ENCODE measurements at regions not wholly inside any gene's neighbourhood (a gene's known extent, or its start where the extent isn't known, plus 50 kb on each side); places are given as distances from the start of the nearest gene placed in this dataset.

- H2AFZ ChIP-seq (ENCODE audit: low read length) = no peak overlapping the region
- intact Hi-C loops (cut with micrococcal nuclease; ENCODE audit: unreplicated experiment) = no loop called here
- no peaks in the 10 kb centered on the region for H3K9me2 ChIP-seq (ENCODE audit: insufficient read depth, low read length)
- ChIA-PET CTCF (ENCODE audit: unreplicated experiment) (no interaction called here), POLR2A (no interaction called here)
- H4K20me1 ChIP-seq (ENCODE audit: insufficient read depth, low read length) = no peaks in the 10 kb centered on the region
- TF ChIP-seq EZH2phosphoT487 (IDR thresholded peaks at IDR 0.05; ENCODE audit: borderline replicate concordance, low read depth, low read length) (no peak), CTCF (conservative IDR thresholded peaks at IDR 0.05; ENCODE audit: low read length) (no peak)
- H3K4me1 ChIP-seq (ENCODE audit: insufficient read depth, low read length, poor library complexity, severe bottlenecking) = no peaks in the 10 kb centered on the region
- no peak overlapping the region for H3K4me3 ChIP-seq (ENCODE audit: low read depth, low read length, poor library complexity, severe bottlenecking)
- H3K9me3 ChIP-seq (ENCODE audit: low read length) = no peaks in the 10 kb centered on the region
- no TSS peak for BruUV-seq (replicated peaks)
- H3K36me3 ChIP-seq (ENCODE audit: insufficient read depth, low read length) = no peaks in the 10 kb centered on the region
- no peak overlapping the region for H3K27ac ChIP-seq (ENCODE audit: low read depth, low read length, poor library complexity, severe bottlenecking)
- no peak for DNase-seq (ENCODE audit: low spot score)
- H3K79me2 ChIP-seq (ENCODE audit: insufficient read depth, low read depth, low read length) = no peaks in the 10 kb centered on the region
- H3K4me2 ChIP-seq (ENCODE audit: low read length) = no peak overlapping the region
Measured at GRCh38 chr19:31883296-31883990, 462.0 kb upstream of the ZNF507 start.

GRCh38 chr19:31885280-31885853, 460.0 kb upstream of the ZNF507 start:
- TF ChIP-seq EZH2phosphoT487 (IDR thresholded peaks at IDR 0.05; ENCODE audit: borderline replicate concordance, low read depth, low read length) (no peak), CTCF (conservative IDR thresholded peaks at IDR 0.05; ENCODE audit: low read length) (no peak)
- BruUV-seq (replicated peaks) = no TSS peak
- H3K9me2 ChIP-seq (ENCODE audit: insufficient read depth, low read length) = no peaks in the 10 kb centered on the region
- intact Hi-C loops (cut with micrococcal nuclease; ENCODE audit: unreplicated experiment) = no loop called here
- no peaks in the 10 kb centered on the region for H3K4me1 ChIP-seq (ENCODE audit: insufficient read depth, low read length, poor library complexity, severe bottlenecking)
- H3K79me2 ChIP-seq (ENCODE audit: insufficient read depth, low read depth, low read length) = no peaks in the 10 kb centered on the region
- no peak overlapping the region for H3K4me3 ChIP-seq (ENCODE audit: low read depth, low read length, poor library complexity, severe bottlenecking)
- no peak overlapping the region for H3K4me2 ChIP-seq (ENCODE audit: low read length)
- H3K36me3 ChIP-seq (ENCODE audit: insufficient read depth, low read length) = no peaks in the 10 kb centered on the region
- H2AFZ ChIP-seq (ENCODE audit: low read length) = no peak overlapping the region
- H4K20me1 ChIP-seq (ENCODE audit: insufficient read depth, low read length) = no peaks in the 10 kb centered on the region
- H3K9me3 ChIP-seq (ENCODE audit: low read length) = no peaks in the 10 kb centered on the region
- DNase-seq (ENCODE audit: low spot score) = no peak
- H3K27ac ChIP-seq (ENCODE audit: low read depth, low read length, poor library complexity, severe bottlenecking) = no peak overlapping the region
- ChIA-PET POLR2A (no interaction called here), CTCF (ENCODE audit: unreplicated experiment) (no interaction called here)

- DNase-seq (ENCODE audit: low spot score) = no peak
- Histone ChIP-seq H3K27ac (ENCODE audit: low read depth, low read length, poor library complexity, severe bottlenecking) (no peak overlapping the region), H2AFZ (ENCODE audit: low read length) (no peak overlapping the region), H3K4me3 (ENCODE audit: low read depth, low read length, poor library complexity, severe bottlenecking) (no peak overlapping the region), H4K20me1 (ENCODE audit: insufficient read depth, low read length) (no peaks in the 10 kb centered on the region), H3K4me1 (ENCODE audit: insufficient read depth, low read length, poor library complexity, severe bottlenecking) (no peaks in the 10 kb centered on the region), H3K9me3 (ENCODE audit: low read length) (no peaks in the 10 kb centered on the region), H3K79me2 (ENCODE audit: insufficient read depth, low read depth, low read length) (no peaks in the 10 kb centered on the region), H3K4me2 (ENCODE audit: low read length) (no peak overlapping the region), H3K9me2 (ENCODE audit: insufficient read depth, low read length) (no peaks in the 10 kb centered on the region), H3K36me3 (ENCODE audit: insufficient read depth, low read length) (no peaks in the 10 kb centered on the region)
- no TSS peak for BruUV-seq (replicated peaks)
- TF ChIP-seq CTCF (conservative IDR thresholded peaks at IDR 0.05; ENCODE audit: low read length) = no peak
- no peak for TF ChIP-seq EZH2phosphoT487 (IDR thresholded peaks at IDR 0.05; ENCODE audit: borderline replicate concordance, low read depth, low read length)
- intact Hi-C loops (cut with micrococcal nuclease; ENCODE audit: unreplicated experiment) = no loop called here
- CTCF ChIA-PET (ENCODE audit: unreplicated experiment) = no interaction called here
- POLR2A ChIA-PET = no interaction called here
Measured at GRCh38 chr19:31890230-31890629, 455.2 kb upstream of the ZNF507 start.
